Esophagus muscularis mucosa (tissue), 3 donors: ENCODE measurements at regions not wholly inside any gene's neighbourhood (a gene's known extent, or its start where the extent isn't known, plus 50 kb on each side); places are given as distances from the start of the nearest gene placed in this dataset.

Experiments
- POLR2A ChIP-seq: fragments of 450-650 bp; IDR thresholded peaks from one replicate; pipeline ENCODE4 v1.6.1; 2017; ENCODE audit warnings: antibody characterized with exemption, moderate library complexity, mild to moderate bottlenecking, low read depth
- TF ChIP-seq, protein P1 (sequence below), 3 experiments: fragments of 200-600 bp in 2 of 3; fragments of 450-650 bp in 1 of 3; sonication (generic) in 2 of 3; IDR thresholded peaks; one replicate each; pipeline ENCODE4 v1.5.1; 2017 to 2019; ENCODE audit warnings: antibody characterized with exemption in 3 of 3, mild to moderate bottlenecking in 2 of 3, moderate library complexity in 1 of 3

DNA sequence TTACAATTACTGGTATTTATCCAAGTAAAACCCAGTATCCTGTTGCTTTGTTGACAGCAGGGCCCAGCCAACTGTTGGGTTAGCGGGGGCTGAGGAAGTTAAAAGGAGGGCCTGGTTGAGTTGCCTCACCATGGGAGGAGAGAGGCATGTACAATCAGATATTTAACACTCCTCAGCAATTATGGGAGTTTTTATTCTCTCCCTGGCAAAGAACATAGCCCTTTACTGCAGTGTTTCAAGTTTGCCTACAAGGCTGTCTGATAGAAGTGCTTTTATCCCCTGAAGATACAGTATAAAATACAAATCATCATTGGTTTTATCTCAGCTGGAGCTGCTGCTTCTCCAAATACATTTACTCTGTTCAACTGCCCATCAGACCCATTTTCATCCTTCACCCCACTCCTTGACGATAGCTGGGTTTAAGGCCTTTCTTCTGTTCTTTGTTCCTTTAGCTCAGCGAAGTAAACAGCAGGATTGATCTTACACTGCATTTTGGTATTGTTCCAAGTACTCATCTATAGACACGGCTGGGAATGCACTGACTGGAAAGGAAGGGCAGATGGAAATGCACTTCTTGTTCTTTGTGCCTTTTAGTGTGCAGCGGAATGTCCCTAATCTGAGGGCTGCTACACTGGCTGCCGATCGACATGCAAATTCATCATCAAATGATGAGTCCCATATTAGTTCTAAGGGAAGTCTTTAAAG lies 402.5 kb upstream of the SPRED2 start:
- TF ChIP-seq, protein P1, sequence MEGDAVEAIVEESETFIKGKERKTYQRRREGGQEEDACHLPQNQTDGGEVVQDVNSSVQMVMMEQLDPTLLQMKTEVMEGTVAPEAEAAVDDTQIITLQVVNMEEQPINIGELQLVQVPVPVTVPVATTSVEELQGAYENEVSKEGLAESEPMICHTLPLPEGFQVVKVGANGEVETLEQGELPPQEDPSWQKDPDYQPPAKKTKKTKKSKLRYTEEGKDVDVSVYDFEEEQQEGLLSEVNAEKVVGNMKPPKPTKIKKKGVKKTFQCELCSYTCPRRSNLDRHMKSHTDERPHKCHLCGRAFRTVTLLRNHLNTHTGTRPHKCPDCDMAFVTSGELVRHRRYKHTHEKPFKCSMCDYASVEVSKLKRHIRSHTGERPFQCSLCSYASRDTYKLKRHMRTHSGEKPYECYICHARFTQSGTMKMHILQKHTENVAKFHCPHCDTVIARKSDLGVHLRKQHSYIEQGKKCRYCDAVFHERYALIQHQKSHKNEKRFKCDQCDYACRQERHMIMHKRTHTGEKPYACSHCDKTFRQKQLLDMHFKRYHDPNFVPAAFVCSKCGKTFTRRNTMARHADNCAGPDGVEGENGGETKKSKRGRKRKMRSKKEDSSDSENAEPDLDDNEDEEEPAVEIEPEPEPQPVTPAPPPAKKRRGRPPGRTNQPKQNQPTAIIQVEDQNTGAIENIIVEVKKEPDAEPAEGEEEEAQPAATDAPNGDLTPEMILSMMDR (IDR thresholded peaks at IDR 0.05), result no peak
- TF ChIP-seq POLR2A, result no peak
